Adrenal gland (tissue), 9 donors: ENCODE measurements at regions not wholly inside any gene's neighbourhood (a gene's known extent, or its start where the extent isn't known, plus 50 kb on each side); places are given as distances from the start of the nearest gene placed in this dataset.

Experiments
- DNase-seq, 7 donors: peaks; one replicate each; pipeline ENCODE4 v3.0.0-alpha.2; 2019 to 2020
- H3K27ac ChIP-seq, 5 donors: fragments of 200-600 bp; sonication (generic) in 4 of 5; 1 replicate in 3 of 5; 2 replicates in 2 of 5; pipeline versions ENCODE4 v1.5.1 to v1.8.0; 2016 to 2020; ENCODE audit warnings: mild to moderate bottlenecking in 1 of 5
- H3K27me3 ChIP-seq: fragments of 200-600 bp; 2 replicates; pipeline ENCODE4 v1.8.0; 2021
- H3K36me3 ChIP-seq, 2 donors: fragments of 200-600 bp; replicated peaks in 1 of 2; 1 replicate in 1 of 2; 2 replicates in 1 of 2; pipeline versions ENCODE4 v1.5.1 to v1.8.0; 2018 to 2022
- H3K4me1 ChIP-seq, 2 donors: fragments of 200-600 bp; replicated peaks in 1 of 2; 1 replicate in 1 of 2; 2 replicates in 1 of 2; pipeline versions ENCODE4 v1.5.1 to v1.8.0; 2018 to 2021
- H3K4me3 ChIP-seq, 4 donors: fragments of 200-600 bp; sonication (generic) in 3 of 4; one replicate each; pipeline ENCODE4 v1.5.1; 2016 to 2018
- H3K9me3 ChIP-seq, 3 donors: fragments of 200-600 bp; sonication (generic) in 1 of 3; replicated peaks in 1 of 3; 1 replicate in 2 of 3; 2 replicates in 1 of 3; pipeline versions ENCODE4 v1.5.1 to v1.8.0; 2016 to 2021
- CTCF ChIP-seq, 6 experiments: fragments of 450-650 bp in 4 of 6; fragments of 200-600 bp in 2 of 6; sonication (generic) in 1 of 6; IDR thresholded peaks; 1 replicate in 5 of 6; 2 replicates in 1 of 6; pipeline versions ENCODE4 v1.5.1 to v1.8.0; 2016 to 2021; ENCODE audit warnings: antibody characterized with exemption in 6 of 6, mild to moderate bottlenecking in 2 of 6, moderate library complexity in 1 of 6
- POLR2A ChIP-seq, 2 donors: fragments of 450-650 bp; IDR thresholded peaks; one replicate each; pipeline ENCODE4 v1.6.1; 2017; ENCODE audit warnings: antibody characterized with exemption in 2 of 2, mild to moderate bottlenecking in 2 of 2, moderate library complexity in 1 of 2
- WGBS, 4 donors: extraction: QIAGEN DNeasy Blood & Tissue Kit in 2 of 4; methylation state at CpG; one replicate each; pipeline versions ENCODE4 v1.1.5 to v1.1.7; 2013 to 2017; 5-methylcytosine and 5-hydroxymethylcytosine counted together
- intact Hi-C, 2 donors: fragments of 100-400 bp; cut with DNase I; formaldehyde crosslinking; loops; one replicate each; pipeline versions ENCODE4 v1.14.1 to v1.15.0; 2022 to 2023
- donor health status: healthy with polysubstance abuse.
- donor health status: Bipolar disorder and iron deficiency.
- donor health status: DM: yes; HTN: yes; CAD: no.
- donor health status: DM: no; HTN: no; CAD: no.
- donor health status: DM: no; HTN: no; CAD: no.

GRCh38 chr2:76498360-76498759 lies 787.6 kb upstream of the GCFC2 start:
- no peak for DNase-seq
- 64 to 78% (median 69%) methylated on average over 2 of the region's 2 CpGs for WGBS, 4 donors
- intact Hi-C loops, result no loop called here
- Histone ChIP-seq H3K27me3 (no peaks in the 10 kb centered on the region), H3K27ac (no peak overlapping the region), H3K4me3 (no peak overlapping the region), H3K9me3 (no peaks in the 10 kb centered on the region), H3K4me1 (no peaks in the 10 kb centered on the region), H3K36me3 (no peaks in the 10 kb centered on the region)
- TF ChIP-seq POLR2A (IDR thresholded peaks at IDR 0.05) (no peak), CTCF (IDR thresholded peaks at IDR 0.05) (no peak)

DNA sequence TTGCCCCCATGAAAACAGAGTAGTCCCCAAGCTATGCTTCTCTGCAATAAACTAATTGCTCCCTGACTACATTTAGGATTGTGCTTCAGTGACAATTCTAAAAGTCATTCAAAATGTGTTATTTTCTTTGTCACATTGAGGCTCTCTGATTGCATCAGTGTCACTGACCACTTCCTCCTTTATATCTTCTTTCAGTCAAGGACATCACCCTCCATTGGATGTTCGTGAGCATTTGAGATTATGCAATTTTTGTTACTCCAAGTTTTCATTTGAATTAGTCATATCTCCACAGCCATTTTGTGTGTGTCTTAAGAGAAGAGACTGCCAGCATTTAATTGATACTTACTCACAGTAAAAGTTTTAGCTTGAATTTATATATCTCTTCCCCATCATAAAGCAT lies 780.8 kb upstream of the GCFC2 start:
- Histone ChIP-seq H3K27me3 (no peaks in the 10 kb centered on the region), H3K9me3 (no peaks in the 10 kb centered on the region), H3K27ac (no peak overlapping the region), H3K36me3 (no peaks in the 10 kb centered on the region), H3K4me3 (no peak overlapping the region), H3K4me1 (no peaks in the 10 kb centered on the region)
- 29 to 44% (median 36%) methylated on average over 1 of the region's 1 CpG for WGBS, 4 donors
- intact Hi-C loops, result no loop called here
- DNase-seq, result no peak
- TF ChIP-seq POLR2A (IDR thresholded peaks at IDR 0.05), result no peak
- no peak for TF ChIP-seq CTCF (IDR thresholded peaks at IDR 0.05)

- intact Hi-C loops, result no loop called here
- Histone ChIP-seq H3K27ac (no peak overlapping the region), H3K4me1 (no peaks in the 10 kb centered on the region), H3K36me3 (no peaks in the 10 kb centered on the region), H3K9me3 (no peaks in the 10 kb centered on the region), H3K27me3 (no peaks in the 10 kb centered on the region), H3K4me3 (no peak overlapping the region)
- 74 to 77% (median 76%) methylated on average over 5 of the region's 5 CpGs for WGBS, 4 donors
- no peak for TF ChIP-seq POLR2A (IDR thresholded peaks at IDR 0.05)
- no peak for TF ChIP-seq CTCF (IDR thresholded peaks at IDR 0.05)
- DNase-seq, result no peak
These were observed 767.7 kb upstream of the GCFC2 start for GRCh38 chr2:76478266-76479035.

DNA sequence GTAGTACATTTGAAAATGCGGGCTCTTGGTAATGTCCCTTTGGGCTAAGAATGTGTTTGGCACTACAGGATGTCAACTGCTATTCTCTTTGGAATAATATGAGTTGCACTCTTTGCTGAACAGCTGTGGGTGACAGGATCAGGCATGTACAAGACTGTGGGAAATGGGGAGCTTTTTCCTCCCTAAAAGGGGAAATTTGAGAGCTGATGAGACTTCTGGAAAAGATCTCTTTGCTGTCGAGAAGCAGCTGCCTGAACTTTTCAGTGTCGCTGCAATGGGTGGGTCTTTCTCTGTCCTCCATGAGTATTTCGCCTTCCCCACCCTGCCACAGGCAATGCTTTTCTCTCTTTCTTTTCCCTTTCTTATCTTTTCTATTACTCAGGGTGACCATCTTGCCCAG lies 762.2 kb upstream of the GCFC2 start:
- intact Hi-C loops, result no loop called here
- no peak overlapping the region for H3K27ac ChIP-seq
- H3K4me1 ChIP-seq, result no peaks in the 10 kb centered on the region
- no peak overlapping the region for H3K4me3 ChIP-seq
- no peak for DNase-seq
- TF ChIP-seq CTCF (IDR thresholded peaks at IDR 0.05) (no peak), POLR2A (IDR thresholded peaks at IDR 0.05) (no peak)
- H3K27me3 ChIP-seq, result no peaks in the 10 kb centered on the region
- 93 to 97% (median 96%) methylated on average over 4 of the region's 4 CpGs for WGBS, 4 donors
- H3K9me3 ChIP-seq, result no peaks in the 10 kb centered on the region
- H3K36me3 ChIP-seq, result no peaks in the 10 kb centered on the region
